ENCODE measurements at regions not wholly inside any gene's neighbourhood (a gene's known extent, or its start where the extent isn't known, plus 50 kb on each side); places are given as distances from the start of the nearest gene placed in this dataset.

DNA sequence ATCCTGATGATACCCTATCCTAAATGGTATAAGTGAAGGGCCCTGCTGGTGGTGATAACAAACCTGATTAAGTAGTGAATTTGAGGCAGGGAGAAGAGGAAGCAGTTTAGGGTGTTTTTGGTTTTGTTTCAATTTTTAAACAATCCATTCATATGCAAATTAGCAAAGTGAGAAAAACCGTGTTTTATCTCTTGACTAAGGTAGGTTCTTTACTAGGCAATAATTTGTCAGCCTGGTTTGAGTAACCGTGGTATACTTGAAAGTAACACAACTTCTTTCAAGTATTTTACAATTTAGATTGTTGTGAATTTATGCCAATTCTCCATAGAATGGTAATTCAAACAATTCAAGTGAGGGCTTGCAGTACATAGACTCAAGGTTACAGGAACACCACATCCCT is 177.8 kb upstream of the CD180 start:
- TF ChIP-seq EP300 (IDR thresholded peaks at IDR 0.05) (no peak), POLR2A (IDR thresholded peaks at IDR 0.05; ENCODE audit: low read length) (no peak), ZC3H11A (IDR thresholded peaks at IDR 0.05) (no peak), MAZ (IDR thresholded peaks at IDR 0.05; ENCODE audit: borderline replicate concordance, low read depth, low read length) (no peak), RAD21 (conservative IDR thresholded peaks at IDR 0.05 in 1 of 2, IDR thresholded peaks at IDR 0.05 in 1 of 2) (no peak), CHD2 (IDR thresholded peaks at IDR 0.05; ENCODE audit: low read length, partially characterized antibody) (no peak)
- TF ChIP-seq, protein P1, sequence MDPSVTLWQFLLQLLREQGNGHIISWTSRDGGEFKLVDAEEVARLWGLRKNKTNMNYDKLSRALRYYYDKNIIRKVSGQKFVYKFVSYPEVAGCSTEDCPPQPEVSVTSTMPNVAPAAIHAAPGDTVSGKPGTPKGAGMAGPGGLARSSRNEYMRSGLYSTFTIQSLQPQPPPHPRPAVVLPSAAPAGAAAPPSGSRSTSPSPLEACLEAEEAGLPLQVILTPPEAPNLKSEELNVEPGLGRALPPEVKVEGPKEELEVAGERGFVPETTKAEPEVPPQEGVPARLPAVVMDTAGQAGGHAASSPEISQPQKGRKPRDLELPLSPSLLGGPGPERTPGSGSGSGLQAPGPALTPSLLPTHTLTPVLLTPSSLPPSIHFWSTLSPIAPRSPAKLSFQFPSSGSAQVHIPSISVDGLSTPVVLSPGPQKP (IDR thresholded peaks at IDR 0.05; ENCODE audit: low read depth, low read length) = no peak
- TF ChIP-seq, protein P2, sequence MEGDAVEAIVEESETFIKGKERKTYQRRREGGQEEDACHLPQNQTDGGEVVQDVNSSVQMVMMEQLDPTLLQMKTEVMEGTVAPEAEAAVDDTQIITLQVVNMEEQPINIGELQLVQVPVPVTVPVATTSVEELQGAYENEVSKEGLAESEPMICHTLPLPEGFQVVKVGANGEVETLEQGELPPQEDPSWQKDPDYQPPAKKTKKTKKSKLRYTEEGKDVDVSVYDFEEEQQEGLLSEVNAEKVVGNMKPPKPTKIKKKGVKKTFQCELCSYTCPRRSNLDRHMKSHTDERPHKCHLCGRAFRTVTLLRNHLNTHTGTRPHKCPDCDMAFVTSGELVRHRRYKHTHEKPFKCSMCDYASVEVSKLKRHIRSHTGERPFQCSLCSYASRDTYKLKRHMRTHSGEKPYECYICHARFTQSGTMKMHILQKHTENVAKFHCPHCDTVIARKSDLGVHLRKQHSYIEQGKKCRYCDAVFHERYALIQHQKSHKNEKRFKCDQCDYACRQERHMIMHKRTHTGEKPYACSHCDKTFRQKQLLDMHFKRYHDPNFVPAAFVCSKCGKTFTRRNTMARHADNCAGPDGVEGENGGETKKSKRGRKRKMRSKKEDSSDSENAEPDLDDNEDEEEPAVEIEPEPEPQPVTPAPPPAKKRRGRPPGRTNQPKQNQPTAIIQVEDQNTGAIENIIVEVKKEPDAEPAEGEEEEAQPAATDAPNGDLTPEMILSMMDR (IDR thresholded peaks at IDR 0.05) = no peak
- TF ChIP-seq, protein P3, sequence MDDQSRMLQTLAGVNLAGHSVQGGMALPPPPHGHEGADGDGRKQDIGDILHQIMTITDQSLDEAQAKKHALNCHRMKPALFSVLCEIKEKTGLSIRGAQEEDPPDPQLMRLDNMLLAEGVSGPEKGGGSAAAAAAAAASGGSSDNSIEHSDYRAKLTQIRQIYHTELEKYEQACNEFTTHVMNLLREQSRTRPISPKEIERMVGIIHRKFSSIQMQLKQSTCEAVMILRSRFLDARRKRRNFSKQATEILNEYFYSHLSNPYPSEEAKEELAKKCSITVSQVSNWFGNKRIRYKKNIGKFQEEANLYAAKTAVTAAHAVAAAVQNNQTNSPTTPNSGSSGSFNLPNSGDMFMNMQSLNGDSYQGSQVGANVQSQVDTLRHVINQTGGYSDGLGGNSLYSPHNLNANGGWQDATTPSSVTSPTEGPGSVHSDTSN (IDR thresholded peaks at IDR 0.05) = no peak
- TF ChIP-seq, protein P4, sequence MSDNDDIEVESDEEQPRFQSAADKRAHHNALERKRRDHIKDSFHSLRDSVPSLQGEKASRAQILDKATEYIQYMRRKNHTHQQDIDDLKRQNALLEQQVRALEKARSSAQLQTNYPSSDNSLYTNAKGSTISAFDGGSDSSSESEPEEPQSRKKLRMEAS (IDR thresholded peaks at IDR 0.05) = no peak
